Stomach (tissue), 8 donors: ENCODE measurements at regions not wholly inside any gene's neighbourhood (a gene's known extent, or its start where the extent isn't known, plus 50 kb on each side); places are given as distances from the start of the nearest gene placed in this dataset.
"Not testable (repeated sequence)": the region's sequence is repeated elsewhere in the genome, so short reads cannot be mapped to it uniquely, and the experiment has no call there.

ENCODE experiments used
- DNase-seq, 2 donors: peaks; one replicate each; pipeline versions ENCODE4 v3.0.0 to v3.0.0-alpha.2; 2013 to 2019
- H3K27ac ChIP-seq, 5 donors: fragments of 200-600 bp in 4 of 5; sonication (generic) in 4 of 5; one replicate each; pipeline ENCODE4 v1.5.1; 2013 to 2019; ENCODE audit warnings: mild to moderate bottlenecking in 1 of 5, moderate library complexity in 1 of 5
- H3K27me3 ChIP-seq, 3 donors: fragments of 200-600 bp; sonication (generic); one replicate each; pipeline ENCODE4 v1.5.1; 2017 to 2019; ENCODE audit warnings: mixed run types in 1 of 3
- H3K36me3 ChIP-seq, 4 donors: fragments of 200-600 bp; sonication (generic); 1 replicate in 3 of 4; 2 replicates in 1 of 4; pipeline ENCODE4 v1.5.1; 2016 to 2019
- H3K4me1 ChIP-seq, 4 donors: fragments of 200-600 bp; sonication (generic); one replicate each; pipeline ENCODE4 v1.5.1; 2016 to 2019
- H3K4me3 ChIP-seq, 4 donors: fragments of 200-600 bp; sonication (generic) in 3 of 4; one replicate each; pipeline ENCODE4 v1.5.1; 2016 to 2019; ENCODE audit warnings: mild to moderate bottlenecking in 1 of 4
- H3K9me3 ChIP-seq, 4 donors: fragments of 200-600 bp; sonication (generic); one replicate each; pipeline ENCODE4 v1.5.1; 2016 to 2019
- WGBS, 5 donors: extraction: QIAGEN DNeasy Blood & Tissue Kit in 3 of 5; methylation state at CpG; one replicate each; pipeline versions ENCODE4 v1.1.5 to v1.1.7; 2013 to 2018; 5-methylcytosine and 5-hydroxymethylcytosine counted together
- intact Hi-C: fragments of 100-400 bp; cut with DNase I; formaldehyde crosslinking; loops from one replicate; pipeline ENCODE4 v1.15.1; 2023; ENCODE audit warnings: low total_unique reads
- donor health status: healthy with polysubstance abuse.
- donor health status: Bipolar disorder and iron deficiency.
- donor health status: healthy.

DNA sequence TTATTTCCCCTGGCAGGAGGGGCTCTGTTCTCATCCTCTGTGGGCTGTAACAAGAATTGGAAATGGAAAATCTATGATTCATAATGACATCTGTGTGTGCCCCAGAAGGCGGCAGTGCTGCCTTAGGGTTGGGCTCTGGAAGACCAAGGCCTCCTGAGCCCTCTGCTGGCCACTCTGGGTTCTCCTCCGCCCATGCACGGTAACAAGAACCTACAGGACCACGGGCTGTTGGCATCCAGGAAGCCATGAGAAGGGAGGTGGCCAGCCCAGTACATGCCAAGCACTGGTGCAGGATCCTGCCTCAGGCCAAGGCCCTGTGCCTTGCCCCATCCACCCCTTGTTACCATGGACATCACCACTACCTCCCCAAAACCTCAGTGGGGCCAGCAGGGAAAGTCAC, 454.2 kb downstream of the TP53TG3F start:
- H3K9me3 ChIP-seq, H3K36me3 ChIP-seq, H3K27ac ChIP-seq, H3K4me3 ChIP-seq, H3K27me3 ChIP-seq, DNase-seq, H3K4me1 ChIP-seq, intact Hi-C loops: not testable (repeated sequence)
- WGBS, 5 donors: 47 to 72% (median 69%) methylated on average over 3 to 4 of the region's 4 CpGs; no CpG with 5 or more reads in 1 of the 5 donors

DNA sequence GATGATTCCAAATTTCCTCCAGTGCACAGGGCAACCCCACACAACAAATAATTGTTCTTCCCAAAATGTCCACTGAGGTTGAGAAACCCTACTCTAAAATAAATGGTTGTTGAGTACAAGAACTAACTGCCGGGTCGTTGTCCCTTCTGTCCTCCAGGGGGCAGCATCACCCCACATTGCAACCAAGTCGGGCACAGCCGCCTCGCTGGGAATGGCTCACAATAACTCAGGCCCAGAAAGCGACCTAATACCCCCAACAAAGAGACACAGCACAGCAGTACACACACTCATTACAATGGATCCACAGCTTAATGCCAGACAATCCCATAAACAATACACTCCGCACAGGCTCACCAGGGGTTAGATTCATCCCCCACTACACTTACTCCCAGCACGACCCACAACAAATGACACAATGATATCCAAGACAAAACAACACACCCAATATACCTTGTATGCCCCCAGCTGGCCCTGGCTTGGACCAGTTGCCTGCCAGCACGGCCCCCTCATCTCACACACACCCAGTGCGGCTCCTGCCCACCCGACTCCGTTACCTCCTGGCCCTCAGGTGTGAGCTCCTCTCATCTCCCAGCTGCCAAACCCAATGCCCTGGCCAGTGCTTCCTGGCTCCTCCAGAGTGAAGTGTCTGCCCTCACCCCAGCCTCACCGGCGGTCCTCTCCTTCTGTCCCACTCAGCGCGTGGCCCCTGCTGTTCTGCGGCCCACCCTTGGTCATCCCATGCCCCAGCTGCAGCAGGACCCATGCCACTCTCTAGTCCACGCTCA, 461.5 kb downstream of the TP53TG3F start:
- WGBS, 5 donors: 44 to 80% (median 51%) methylated on average over 2 to 5 of the region's 18 CpGs; no CpG with 5 or more reads in 1 of the 5 donors
- H3K36me3 ChIP-seq, H3K9me3 ChIP-seq, H3K27ac ChIP-seq, DNase-seq, H3K4me3 ChIP-seq, H3K27me3 ChIP-seq, intact Hi-C loops, H3K4me1 ChIP-seq: not testable (repeated sequence)

DNA sequence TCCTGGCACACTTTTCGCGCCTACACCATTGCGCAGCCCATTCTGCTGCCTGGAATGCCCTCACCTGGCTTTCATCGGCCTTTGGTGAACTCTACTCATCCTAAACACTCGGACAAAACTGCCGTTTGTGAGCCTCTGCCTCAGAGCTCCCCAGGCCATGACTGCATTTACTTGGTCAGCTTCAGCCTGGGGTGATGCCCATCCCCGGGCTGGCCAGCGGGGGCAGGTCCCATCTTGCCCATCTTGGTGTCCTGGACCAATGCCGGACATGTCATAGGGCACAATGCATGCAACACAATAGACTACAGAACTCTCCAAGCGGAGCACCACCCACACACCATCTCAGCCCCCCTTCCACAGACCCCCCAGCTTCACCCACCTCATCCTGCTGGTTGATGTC, 463.5 kb downstream of the TP53TG3F start:
- H3K36me3 ChIP-seq, H3K9me3 ChIP-seq, H3K27ac ChIP-seq, H3K4me3 ChIP-seq, intact Hi-C loops, H3K4me1 ChIP-seq, DNase-seq, H3K27me3 ChIP-seq: not testable (repeated sequence)
- WGBS, 5 donors: 78 to 89% (median 84%) methylated on average over 8 to 10 of the region's 10 CpGs

DNA sequence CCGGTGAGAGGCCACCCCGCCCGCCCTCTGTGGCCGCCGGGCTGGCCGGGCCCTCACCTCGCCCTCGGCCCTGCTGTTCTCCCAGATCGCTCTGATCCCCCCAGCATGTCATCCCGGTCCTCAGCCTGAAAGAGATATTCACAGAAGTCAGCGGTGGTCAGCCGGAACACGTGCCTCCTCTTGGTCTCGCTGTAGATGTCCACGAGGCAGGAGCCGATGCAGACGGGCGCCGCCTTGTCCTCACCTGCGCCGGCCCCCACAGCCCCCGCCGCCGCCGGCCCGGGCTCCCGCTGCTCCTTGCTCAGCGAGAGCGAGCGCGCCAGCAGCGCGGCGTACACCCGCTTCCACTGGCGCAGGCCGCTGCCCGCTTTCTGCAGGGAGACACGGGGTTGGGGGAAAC, 468.6 kb downstream of the TP53TG3F start:
- H3K4me1 ChIP-seq, H3K27ac ChIP-seq, H3K9me3 ChIP-seq, H3K27me3 ChIP-seq, DNase-seq, intact Hi-C loops, H3K4me3 ChIP-seq, H3K36me3 ChIP-seq: not testable (repeated sequence)
- 83 to 91% (median 86%) methylated on average over 13 to 31 of the region's 39 CpGs; no CpG with 5 or more reads in 2 of the 5 donors for WGBS, 5 donors

DNA sequence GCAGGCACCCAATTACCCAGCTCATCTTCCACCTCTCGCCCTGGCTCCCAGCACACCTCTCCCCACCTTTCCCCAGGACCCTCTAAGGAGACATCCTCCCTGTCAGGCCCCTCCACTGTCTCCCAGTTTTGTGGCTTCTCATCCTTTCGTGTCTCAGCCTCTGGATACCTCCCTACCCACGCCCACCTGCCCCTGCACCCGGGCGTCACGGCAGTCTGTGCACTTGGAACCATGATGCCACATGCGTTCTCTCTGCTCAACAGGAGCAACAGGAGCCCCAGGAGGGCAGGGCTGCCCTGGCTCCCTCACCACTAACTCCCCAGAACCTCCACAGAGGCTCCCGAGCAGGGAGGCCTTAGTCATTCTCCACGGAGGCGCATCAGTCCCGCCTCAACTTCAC, 472.8 kb downstream of the TP53TG3F start:
- H3K27ac ChIP-seq, H3K27me3 ChIP-seq, H3K9me3 ChIP-seq, H3K4me3 ChIP-seq, H3K36me3 ChIP-seq, H3K4me1 ChIP-seq, intact Hi-C loops, DNase-seq: not testable (repeated sequence)
- 72 to 81% (median 79%) methylated on average over 8 to 10 of the region's 11 CpGs; no CpG with 5 or more reads in 2 of the 5 donors for WGBS, 5 donors

DNA sequence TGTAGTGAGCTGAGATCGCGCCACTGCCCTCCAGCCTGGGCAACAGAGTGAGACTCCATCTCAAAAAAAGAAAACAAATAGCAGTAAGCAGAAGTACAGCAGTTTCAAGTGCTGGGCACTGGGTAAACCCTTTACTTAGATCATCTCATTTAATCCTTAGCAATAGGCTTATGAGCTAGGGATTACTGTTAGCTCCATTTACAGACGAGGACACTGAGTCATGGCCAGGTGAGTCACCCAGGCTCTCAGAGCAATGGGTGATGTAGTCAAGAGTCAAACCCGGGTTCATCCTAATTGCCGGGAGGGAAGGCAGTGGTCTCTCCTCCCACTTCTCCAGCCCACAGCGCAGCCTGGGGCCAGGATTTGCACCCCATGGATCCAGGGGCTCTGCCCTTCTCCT, 473.6 kb downstream of the TP53TG3F start:
- H3K27me3 ChIP-seq, H3K27ac ChIP-seq, DNase-seq, H3K4me1 ChIP-seq, H3K9me3 ChIP-seq, H3K4me3 ChIP-seq, intact Hi-C loops, H3K36me3 ChIP-seq: not testable (repeated sequence)
- 77 to 100% (median 80%) methylated on average over 2 to 6 of the region's 6 CpGs for WGBS, 5 donors

DNA sequence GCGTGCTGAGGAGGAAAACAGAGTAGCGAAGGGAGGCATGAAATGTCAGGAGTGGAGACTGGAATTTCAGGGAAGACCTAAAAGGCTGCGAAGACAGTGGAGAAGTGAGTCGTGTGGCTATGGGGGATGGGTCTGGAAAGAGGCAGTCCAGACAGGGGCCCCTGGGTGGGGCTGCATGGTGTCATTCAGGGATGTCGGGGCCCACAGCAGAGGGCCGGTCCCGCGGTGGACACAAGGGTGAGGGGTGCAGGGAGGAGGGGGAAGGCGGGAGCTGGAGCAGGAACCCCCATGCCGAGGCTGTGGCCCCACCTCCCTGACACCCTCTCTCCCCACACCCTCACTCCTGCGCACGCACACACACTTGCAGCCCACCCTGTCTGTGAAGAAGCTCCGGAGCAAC, 476.4 kb downstream of the TP53TG3F start:
- DNase-seq, H3K36me3 ChIP-seq, H3K27me3 ChIP-seq, H3K4me3 ChIP-seq, H3K4me1 ChIP-seq, H3K27ac ChIP-seq, H3K9me3 ChIP-seq, intact Hi-C loops: not testable (repeated sequence)
- WGBS, 5 donors: 75 to 94% (median 89%) methylated on average over 8 to 12 of the region's 13 CpGs

DNA sequence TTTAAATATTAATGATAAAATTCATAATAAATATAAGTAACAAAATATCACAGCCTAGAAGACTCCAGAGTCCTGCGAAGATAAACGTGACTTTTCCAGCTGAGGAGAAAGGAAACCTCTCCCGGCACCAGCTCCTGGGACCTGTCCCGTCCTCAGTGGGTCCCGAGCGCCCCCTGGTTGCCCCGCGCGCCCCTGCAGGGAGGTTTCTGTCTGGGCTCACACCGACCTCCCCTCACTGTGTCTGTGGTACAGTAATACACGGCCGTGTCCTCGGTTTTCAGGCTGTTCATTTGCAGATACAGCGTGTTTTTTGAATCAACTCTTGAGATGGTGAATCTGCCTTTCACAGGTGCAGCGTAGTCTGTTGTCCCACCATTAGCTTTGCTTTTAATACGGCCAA, 478.7 kb downstream of the TP53TG3F start:
- intact Hi-C loops, H3K36me3 ChIP-seq, H3K4me3 ChIP-seq, H3K9me3 ChIP-seq, DNase-seq, H3K27ac ChIP-seq, H3K4me1 ChIP-seq, H3K27me3 ChIP-seq: not testable (repeated sequence)
- 27 to 41% (median 29%) methylated on average over 9 to 11 of the region's 16 CpGs; no CpG with 5 or more reads in 2 of the 5 donors for WGBS, 5 donors

DNA sequence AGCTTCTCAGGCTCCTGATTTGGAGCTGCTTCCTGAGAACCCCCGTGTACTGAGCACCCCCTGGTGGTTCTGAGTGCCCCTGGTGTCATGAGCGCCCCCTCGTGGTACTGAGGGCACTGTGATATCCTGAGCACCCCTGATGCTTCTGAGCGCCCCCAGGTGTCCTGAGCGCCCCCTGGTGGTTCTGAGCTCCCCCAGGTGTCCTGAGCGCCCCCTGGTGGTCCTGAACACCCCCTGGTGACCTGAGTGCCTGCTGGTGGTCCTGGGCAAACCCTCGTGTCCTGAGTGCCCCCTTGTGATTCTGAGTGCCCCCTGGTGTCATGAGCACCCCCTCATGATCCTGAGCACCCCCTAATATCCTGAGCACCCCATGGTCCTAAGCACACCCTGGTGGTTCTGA, 502.1 kb downstream of the TP53TG3F start:
- H3K27ac ChIP-seq, H3K36me3 ChIP-seq, DNase-seq, H3K4me1 ChIP-seq, intact Hi-C loops, H3K9me3 ChIP-seq, H3K27me3 ChIP-seq, H3K4me3 ChIP-seq: not testable (repeated sequence)
- WGBS, 5 donors: 20 to 42% (median 26%) methylated on average over 1 to 3 of the region's 7 CpGs; no CpG with 5 or more reads in 2 of the 5 donors

DNA sequence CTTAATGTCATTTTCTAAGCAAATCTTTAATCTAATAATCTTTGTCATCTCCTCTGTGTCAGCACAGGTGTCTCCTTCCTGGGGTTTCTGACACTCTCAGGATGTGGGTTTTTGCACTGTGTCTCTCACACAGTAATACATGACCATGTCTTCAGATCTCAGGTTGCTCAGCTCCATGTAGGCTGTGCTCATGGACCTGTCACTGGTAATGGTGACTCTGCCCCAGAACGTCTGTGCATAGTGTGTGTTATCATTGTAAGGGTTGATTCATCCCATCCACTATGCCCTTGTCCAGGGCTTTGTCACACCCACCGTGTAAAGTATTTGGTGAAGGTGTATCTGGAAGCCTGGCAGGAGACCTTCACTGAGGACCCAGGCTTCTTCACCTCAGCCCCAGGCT, 506.1 kb downstream of the TP53TG3F start:
- H3K9me3 ChIP-seq, DNase-seq, H3K4me3 ChIP-seq, intact Hi-C loops, H3K36me3 ChIP-seq, H3K27ac ChIP-seq, H3K27me3 ChIP-seq, H3K4me1 ChIP-seq: not testable (repeated sequence)
- WGBS, 5 donors: no CpG with 5 or more reads among the region's 2 CpGs

DNA sequence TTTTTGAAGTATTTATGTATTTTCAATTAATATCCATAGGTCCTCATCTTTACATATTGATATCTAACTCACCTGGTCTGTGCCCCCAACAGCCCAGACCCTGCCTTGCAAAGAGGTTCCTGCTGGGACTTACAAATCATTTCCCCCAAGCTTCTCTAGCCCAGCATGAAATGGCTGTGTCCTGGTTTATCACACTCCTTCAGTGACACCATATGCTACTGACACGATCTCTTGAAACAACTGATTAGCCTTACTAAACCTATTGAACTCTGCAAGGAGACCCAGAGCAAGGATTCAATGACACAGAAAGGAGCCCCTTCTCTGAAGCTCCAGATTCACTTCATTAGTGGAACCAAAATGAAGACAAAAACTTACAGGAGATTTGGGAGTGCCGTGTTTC, 507.4 kb downstream of the TP53TG3F start:
- H3K27ac ChIP-seq, H3K9me3 ChIP-seq, H3K27me3 ChIP-seq, H3K4me3 ChIP-seq, H3K4me1 ChIP-seq, H3K36me3 ChIP-seq, intact Hi-C loops, DNase-seq: not testable (repeated sequence)
- WGBS, 5 donors: 60 to 84% (median 75%) methylated on average over 1 to 2 of the region's 2 CpGs

DNA sequence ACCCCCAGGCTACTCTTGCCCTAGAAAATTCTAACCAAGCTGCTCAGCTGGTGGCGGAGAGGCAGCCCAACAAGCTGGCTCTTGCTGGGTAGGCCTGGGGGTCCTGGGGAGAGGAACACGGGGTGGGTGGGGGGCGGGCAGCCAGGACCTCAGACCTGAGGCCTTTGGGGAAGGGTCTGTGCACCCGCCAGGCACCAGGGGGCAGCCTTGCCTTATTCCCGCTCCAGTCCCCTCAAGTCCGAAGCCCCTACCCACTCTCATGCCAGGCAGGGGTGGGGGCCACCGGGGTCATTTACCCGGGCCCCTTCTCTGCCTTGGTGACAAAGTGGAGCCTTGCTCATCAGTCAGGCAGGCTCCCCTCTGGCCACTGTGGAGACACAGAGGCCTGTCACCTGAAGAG, 515.1 kb downstream of the TP53TG3F start:
- H3K4me3 ChIP-seq, H3K4me1 ChIP-seq, intact Hi-C loops, H3K9me3 ChIP-seq, H3K27ac ChIP-seq, H3K27me3 ChIP-seq, DNase-seq, H3K36me3 ChIP-seq: not testable (repeated sequence)
- WGBS, 5 donors: no CpG with 5 or more reads among the region's 8 CpGs
